NCI-H128 (cell line): ENCODE measurements at regions not wholly inside any gene's neighbourhood (a gene's known extent, or its start where the extent isn't known, plus 50 kb on each side); places are given as distances from the start of the nearest gene placed in this dataset.

Experiments used
- DNase-seq: peaks from one replicate; lab custom pipeline; 2025; ENCODE audit not compliant: unreplicated experiment; lab: John Stamatoyannopoulos, UW

DNA sequence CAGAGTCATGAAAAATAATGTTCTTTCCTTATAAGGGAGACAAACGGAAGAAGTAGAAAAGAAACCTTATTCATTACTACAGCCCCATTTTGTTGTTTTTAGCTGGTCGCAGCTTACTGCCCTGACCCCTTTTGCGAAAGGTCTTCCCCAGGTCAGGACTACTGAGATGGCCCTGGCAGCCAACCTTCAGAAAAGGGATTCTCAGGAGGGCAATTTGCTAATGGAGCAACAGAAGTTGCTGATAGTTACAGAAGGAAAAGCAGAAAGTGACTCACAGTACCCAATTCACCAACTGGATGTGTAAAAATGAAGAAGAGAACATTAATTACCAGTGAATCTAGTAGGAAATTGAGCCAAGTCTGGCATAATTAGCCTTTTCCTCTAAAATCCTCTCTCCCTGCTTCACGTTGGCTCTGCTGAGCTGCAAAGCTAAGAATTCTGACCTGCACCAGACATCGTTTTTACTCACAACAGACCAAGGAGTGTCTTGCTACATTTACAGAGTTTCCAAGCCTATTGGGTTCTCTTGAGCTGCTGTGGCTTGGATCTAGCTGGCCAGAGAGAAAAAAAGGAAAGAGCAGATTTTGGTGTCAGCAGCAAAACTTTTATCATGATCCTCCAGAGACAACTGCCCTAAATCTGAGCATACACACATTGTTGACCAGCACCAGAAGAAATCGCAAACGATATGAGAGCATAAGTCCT, 499.9 kb upstream of the FZD8 start:
- DNase-seq = no peak

DNA sequence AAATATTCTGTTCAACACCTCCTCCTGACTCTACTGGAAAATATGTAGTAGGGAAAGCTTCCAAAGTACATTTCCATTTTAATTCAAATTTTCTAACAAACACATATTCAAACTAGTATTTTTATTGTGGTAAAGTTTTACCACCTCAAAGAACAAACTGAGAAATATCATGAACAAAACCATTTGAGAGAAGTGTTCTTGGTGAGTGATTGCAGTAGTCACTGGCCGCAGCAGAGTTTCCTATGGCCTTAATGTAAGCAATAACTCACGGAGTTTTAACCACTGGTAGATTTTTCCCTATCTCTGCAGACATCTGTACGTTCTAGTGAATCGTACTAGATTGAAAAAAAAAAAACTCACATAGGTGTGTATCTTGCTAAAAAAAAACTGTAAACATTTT, 487.0 kb upstream of the FZD8 start:
- DNase-seq = no peak

GRCh38 chr10:36126076-36126475, 484.0 kb upstream of the FZD8 start:
- DNase-seq = no peak

DNA sequence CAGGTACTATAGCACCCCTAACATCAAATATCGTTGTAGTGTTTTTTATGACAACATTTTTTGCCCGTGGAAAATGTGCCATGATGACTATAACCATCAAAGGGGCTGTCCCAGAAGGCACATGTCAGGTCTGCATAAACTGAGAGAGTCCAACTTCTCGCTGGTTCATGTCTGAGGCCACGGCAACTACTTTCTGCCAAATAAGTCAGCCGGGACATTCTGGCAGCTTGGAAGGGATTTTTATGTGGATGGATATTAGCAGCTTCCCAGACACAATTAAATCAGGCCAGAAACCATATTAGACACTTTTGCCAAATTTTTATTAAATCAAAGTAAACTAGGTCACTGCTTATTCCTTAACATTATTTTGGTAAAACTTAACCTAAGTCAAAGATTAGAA, 477.4 kb upstream of the FZD8 start:
- no peak for DNase-seq

GRCh38 chr10:36118314-36118713, 476.2 kb upstream of the FZD8 start:
- DNase-seq = no peak

DNA sequence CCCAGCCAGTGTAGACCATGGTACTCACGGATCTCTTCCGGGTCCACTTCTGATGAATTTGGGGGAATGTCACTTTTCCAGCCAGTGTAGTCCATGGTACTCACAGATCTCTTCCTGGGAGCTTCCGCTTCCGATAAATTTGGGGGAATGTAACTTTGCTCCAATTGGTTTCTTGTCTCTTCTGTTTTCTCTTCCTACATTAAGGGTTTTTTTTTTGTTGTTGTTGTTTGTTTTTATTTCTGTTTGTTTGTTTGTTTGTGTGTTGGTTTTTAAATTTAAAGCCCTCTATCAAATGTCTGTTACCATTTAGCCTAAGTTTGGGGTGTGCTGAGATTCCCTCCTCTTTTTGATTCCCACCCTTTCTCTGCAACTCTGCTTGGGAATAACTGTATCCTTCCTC, 475.8 kb upstream of the FZD8 start:
- no peak for DNase-seq

- no peak for DNase-seq
Observed at GRCh38 chr10:36117231-36117630, 475.1 kb upstream of the FZD8 start.

- no peak for DNase-seq
Observed at GRCh38 chr10:36116731-36117130, 474.6 kb upstream of the FZD8 start.

DNA sequence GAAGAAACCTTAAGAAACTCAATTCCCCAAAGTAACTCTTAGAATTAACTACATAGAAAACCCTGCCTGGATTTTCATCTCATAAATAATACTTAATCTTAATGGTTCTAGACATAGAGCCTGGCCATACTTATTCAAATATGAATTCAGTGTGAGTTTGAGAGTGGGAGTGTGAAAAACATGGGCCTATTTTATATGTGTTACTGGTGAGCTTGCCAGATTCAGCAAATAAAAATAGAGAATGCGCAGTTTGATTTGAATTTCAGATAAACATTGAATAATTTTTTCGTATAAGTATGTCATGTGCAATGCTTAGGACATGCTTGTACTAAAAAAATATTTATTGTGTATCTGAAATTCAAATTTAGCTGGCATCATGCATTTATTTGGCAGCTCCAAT, 473.9 kb upstream of the FZD8 start:
- no peak for DNase-seq

DNA sequence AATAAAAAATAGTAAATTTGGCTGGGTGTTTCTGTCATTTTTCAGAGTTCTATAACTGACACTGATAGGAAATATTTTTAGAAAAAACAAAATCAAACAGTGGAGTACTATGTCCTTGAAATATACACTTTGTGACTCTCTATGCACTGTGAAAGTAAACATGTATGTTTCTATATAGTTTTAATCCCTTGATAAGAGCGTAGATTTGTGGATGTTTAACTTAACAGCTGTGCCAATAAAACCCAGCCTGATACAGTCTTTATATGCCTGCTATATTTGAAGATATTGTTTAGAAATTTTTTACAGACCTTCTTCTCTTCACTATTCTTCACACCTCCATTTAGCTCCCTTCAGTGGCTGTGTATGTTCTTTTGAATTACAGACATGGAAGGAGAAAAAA, 473.3 kb upstream of the FZD8 start:
- no peak for DNase-seq

DNA sequence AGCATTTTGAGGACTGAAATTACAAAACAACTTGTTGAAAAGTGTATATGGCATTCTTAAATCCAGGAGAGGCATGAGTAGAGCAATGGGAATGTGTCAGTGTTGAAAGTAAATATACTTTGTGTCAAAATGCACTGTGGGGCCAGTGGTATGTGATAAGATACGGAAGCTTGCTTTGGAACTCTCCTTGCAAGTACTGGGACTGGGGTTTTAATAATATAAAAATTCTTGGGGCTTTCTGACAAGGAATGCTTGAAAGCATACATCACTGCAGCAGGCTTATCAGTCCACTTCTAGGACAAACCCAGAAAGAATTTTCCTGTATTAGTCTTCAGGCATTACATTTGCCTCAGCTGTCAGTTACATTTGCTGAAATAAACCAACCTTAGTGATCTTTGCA, 472.8 kb upstream of the FZD8 start:
- no peak for DNase-seq

- no peak for DNase-seq
Observed at GRCh38 chr10:36114141-36114540, 472.0 kb upstream of the FZD8 start.

DNA sequence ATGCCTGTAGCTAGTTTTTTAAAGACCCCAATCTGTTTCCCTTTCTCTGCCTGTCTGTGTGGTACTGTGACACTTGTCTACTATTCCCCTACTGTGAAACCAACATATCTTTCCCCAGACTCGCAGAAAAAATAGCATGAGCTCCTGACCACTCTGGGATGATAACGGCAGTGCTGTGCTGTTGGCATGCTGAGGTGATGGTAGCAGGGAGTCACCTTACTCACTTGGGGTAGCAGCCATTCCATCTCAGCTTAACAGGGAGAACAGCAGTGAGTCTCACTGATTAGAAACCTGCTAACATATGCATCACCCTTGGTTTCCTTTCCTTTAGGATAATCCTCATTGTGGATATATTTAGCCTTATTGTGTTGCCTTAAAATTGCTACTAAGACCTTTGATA, 469.6 kb upstream of the FZD8 start:
- no peak for DNase-seq

DNA sequence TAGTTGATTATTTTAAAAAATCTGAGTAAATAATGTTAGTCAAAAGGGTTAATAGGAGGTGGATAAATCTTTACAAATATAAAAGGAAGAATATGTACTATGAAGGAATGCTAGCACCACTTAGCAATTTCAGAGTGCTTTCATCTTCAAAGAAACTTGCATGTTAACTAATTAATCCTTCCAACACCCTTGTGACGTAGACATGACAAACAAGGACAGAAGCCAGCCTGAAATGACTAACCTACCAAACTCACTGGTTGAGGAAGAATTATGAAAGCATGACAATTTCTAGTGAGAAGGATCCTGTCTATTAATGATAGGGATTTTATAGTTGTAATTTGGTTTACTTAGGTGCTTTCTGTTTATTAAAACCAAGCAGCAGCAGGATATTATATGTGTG, 468.0 kb upstream of the FZD8 start:
- DNase-seq = no peak

GRCh38 chr10:36109399-36110023, 467.4 kb upstream of the FZD8 start:
- no peak for DNase-seq

DNA sequence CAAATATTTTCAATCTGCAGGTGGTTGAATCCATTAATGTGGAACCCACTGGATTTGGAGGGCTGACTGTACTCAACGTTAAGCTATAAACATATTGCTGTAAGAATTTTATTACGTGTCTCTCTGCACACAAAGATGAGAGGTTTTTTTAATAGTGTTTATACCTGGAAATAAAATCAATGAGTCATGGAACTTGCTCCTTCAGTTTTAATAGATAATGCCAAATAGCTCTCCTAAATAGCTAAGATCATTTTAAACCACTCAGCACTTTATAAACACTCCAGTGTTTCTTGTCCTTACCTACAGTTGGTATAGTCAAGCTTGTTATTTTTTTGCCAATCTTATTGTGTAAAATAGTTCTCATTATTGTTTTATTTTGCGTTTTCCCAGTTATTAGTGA, 455.6 kb upstream of the FZD8 start:
- no peak for DNase-seq

DNA sequence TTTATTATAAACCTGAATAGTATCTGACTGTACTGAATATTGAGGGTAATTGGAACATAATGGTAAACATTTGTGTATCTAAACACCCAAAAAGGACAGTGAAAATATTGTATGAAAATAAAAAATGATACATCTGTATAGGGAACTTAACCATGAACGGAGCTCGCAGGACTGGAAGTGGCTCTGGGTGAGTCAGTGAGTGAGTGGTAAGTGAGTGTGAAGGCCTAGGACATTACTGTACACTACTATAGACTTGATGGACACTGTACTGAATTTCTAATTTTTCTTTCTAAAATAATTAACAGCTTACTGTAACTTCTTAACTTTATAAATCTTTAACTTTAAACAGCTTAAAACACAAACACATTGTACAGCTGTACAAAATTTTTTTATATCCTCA, 454.5 kb upstream of the FZD8 start:
- DNase-seq = no peak

GRCh38 chr10:36094096-36094495, 452.0 kb upstream of the FZD8 start:
- DNase-seq = peak; percentile 28

DNA sequence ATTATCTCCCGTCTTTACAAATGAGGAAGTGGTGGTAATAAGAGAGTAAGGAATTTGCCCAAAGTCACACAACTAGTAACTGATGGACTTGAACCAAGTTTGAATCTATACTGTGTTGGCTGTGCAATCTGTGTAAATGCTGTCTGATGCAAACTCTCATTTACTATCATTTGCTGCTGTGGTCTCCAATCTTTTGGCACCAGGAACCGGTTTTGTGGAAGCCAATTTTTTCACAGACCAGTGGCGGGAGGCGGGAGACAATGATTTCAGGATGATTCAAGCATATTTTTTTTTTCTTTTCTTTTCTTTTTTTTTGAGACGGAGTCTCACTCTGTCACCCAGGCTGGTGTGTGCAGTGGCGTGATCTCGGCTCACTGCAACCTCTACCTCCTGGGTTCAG, 450.0 kb upstream of the FZD8 start:
- DNase-seq = no peak

DNA sequence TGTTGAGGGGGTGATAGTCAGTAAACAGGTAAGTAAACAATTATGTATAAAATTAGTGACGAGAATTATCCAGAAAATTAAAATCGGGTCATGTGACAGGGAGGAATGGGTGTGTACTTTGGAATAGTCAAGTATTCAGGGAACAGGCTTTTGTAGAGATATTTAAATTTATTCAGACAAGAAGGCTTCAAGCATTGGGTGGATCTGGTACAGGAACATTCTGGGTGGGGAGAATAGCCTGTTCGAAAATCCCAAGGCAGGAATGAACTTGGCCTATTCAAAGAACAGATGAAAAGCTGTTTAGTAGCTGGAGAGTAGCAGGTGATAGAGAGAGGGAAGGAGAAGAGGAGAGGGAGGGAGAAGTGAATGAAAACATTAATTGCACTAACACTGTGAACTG, 448.9 kb upstream of the FZD8 start:
- no peak for DNase-seq

GRCh38 chr10:36089790-36090440, 447.8 kb upstream of the FZD8 start:
- DNase-seq = no peak
